Trophoblast cell (in vitro differentiated cells and primary cell): ENCODE measurements at regions not wholly inside any gene's neighbourhood (a gene's known extent, or its start where the extent isn't known, plus 50 kb on each side); places are given as distances from the start of the nearest gene placed in this dataset.

Experiments used
- DNase-seq, 2 donors: peaks; one replicate each; pipeline ENCODE4 v3.0.0-alpha.2; 2016
- H2AFZ ChIP-seq: 2 replicates; pipeline ENCODE4 v1.6.1; 2013; ENCODE audit warnings: low read length, moderate library complexity, mild to moderate bottlenecking; ENCODE audit not compliant: insufficient read depth, poor library complexity
- H2AK5ac ChIP-seq: 2 replicates; pipeline ENCODE4 v1.6.1; 2013; ENCODE audit warnings: mild to moderate bottlenecking, low read length
- H2BK120ac ChIP-seq: 2 replicates; pipeline ENCODE4 v1.6.1; 2013; ENCODE audit warnings: low read length, mild to moderate bottlenecking, moderate library complexity; ENCODE audit not compliant: insufficient read depth, poor library complexity
- H2BK12ac ChIP-seq: 2 replicates; pipeline ENCODE4 v1.6.1; 2013; ENCODE audit warnings: mild to moderate bottlenecking, low read length, moderate library complexity
- H2BK5ac ChIP-seq: 2 replicates; pipeline ENCODE4 v1.6.1; 2013; ENCODE audit warnings: low read length, low read depth, moderate library complexity, mild to moderate bottlenecking; ENCODE audit not compliant: poor library complexity
- H3K14ac ChIP-seq: 2 replicates; pipeline ENCODE4 v1.6.1; 2013; ENCODE audit warnings: mild to moderate bottlenecking, low read length
- H3K18ac ChIP-seq: 2 replicates; pipeline ENCODE4 v1.6.1; 2013; ENCODE audit warnings: mild to moderate bottlenecking, low read length
- H3K23ac ChIP-seq: 2 replicates; pipeline ENCODE4 v1.6.1; 2013; ENCODE audit warnings: low read length
- H3K27ac ChIP-seq: 2 replicates; pipeline ENCODE4 v1.5.1; 2013; ENCODE audit warnings: low read depth, mild to moderate bottlenecking, inconsistent platforms, low read length, moderate library complexity
- H3K27me3 ChIP-seq: 2 replicates; pipeline ENCODE4 v1.6.1; 2013; ENCODE audit warnings: inconsistent platforms, mild to moderate bottlenecking, low read length, moderate library complexity; ENCODE audit not compliant: insufficient read depth
- H3K36me3 ChIP-seq, 2 experiments: 1 replicate in 1 of 2; 2 replicates in 1 of 2; pipeline ENCODE4 v1.6.1; 2013; ENCODE audit warnings: low read length in 2 of 2, mild to moderate bottlenecking in 2 of 2, moderate library complexity in 1 of 2; ENCODE audit not compliant: insufficient read depth in 2 of 2, control insufficient read depth in 1 of 2
- H3K4ac ChIP-seq: 2 replicates; pipeline ENCODE4 v1.6.1; 2013; ENCODE audit warnings: low read depth, mild to moderate bottlenecking, low read length, moderate library complexity
- H3K4me1 ChIP-seq, 2 experiments: 1 replicate in 1 of 2; 2 replicates in 1 of 2; pipeline ENCODE4 v1.6.1; 2013; ENCODE audit warnings: low read length in 2 of 2, mild to moderate bottlenecking in 2 of 2, moderate library complexity in 1 of 2; ENCODE audit not compliant: insufficient read depth in 2 of 2, control insufficient read depth in 1 of 2
- H3K4me2 ChIP-seq: 2 replicates; pipeline ENCODE4 v1.6.1; 2013; ENCODE audit warnings: inconsistent platforms, mild to moderate bottlenecking, low read length, moderate library complexity
- H3K4me3 ChIP-seq: 2 replicates; pipeline ENCODE4 v1.5.1; 2013; ENCODE audit warnings: mild to moderate bottlenecking, low read depth, low read length, inconsistent platforms
- H3K79me1 ChIP-seq: one replicate; pipeline ENCODE4 v1.6.1; 2013; ENCODE audit warnings: low read length
- H3K79me2 ChIP-seq: 2 replicates; pipeline ENCODE4 v1.6.1; 2013; ENCODE audit warnings: low read length, mild to moderate bottlenecking; ENCODE audit not compliant: control insufficient read depth, insufficient read depth, poor library complexity
- H3K9ac ChIP-seq: 2 replicates; pipeline ENCODE4 v1.6.1; 2013; ENCODE audit warnings: mild to moderate bottlenecking, low read length
- H3K9me3 ChIP-seq: 2 replicates; pipeline ENCODE4 v1.6.1; 2013; ENCODE audit warnings: low read depth, mild to moderate bottlenecking, control low read depth, inconsistent platforms, low read length; ENCODE audit not compliant: insufficient read depth
- H4K12ac ChIP-seq: 2 replicates; pipeline ENCODE4 v1.6.1; 2013; ENCODE audit warnings: low read depth, mild to moderate bottlenecking, low read length, moderate library complexity
- H4K8ac ChIP-seq: 2 replicates; pipeline ENCODE4 v1.6.1; 2013; ENCODE audit warnings: low read depth, mild to moderate bottlenecking, low read length, moderate library complexity
- H4K91ac ChIP-seq: one replicate; pipeline ENCODE4 v1.6.1; 2013; ENCODE audit warnings: low read depth, mild to moderate bottlenecking, low read length, moderate library complexity
- WGBS: extraction: QIAGEN DNeasy Blood & Tissue Kit; methylation state at CpG from one replicate; pipeline ENCODE4 v1.1.7; 2013; ENCODE audit warnings: missing lambda C conversion rate; ENCODE audit not compliant: insufficient read length, insufficient coverage; ENCODE audit errors: extremely low coverage; 5-methylcytosine and 5-hydroxymethylcytosine counted together

DNA sequence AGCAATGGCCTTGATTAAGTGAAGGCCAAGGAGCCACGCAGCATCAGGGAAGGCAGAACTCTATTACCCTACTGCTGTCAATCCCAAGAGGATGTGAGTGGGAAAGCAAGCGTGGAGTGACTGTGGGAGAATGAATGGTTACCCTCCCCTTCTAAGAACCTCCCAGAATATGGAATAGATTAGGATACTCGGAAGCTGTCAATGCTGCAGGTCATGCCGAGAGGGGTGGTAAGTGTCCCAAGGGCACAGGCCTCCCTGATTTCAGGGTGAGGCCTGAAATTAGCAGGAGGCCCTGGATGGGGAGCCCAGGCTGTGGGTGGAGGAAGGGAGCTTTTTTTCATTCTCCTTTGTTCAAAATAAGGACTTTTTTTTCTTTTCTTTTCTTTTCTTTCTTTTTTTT is 179.9 kb upstream of the JAG1 start:
- peaks cover 3% of the 10 kb centered on the region in 2 experiments for H3K4me1 ChIP-seq
- no peak for DNase-seq
- no peak overlapping the region for H4K12ac ChIP-seq
- no peak overlapping the region for H2AFZ ChIP-seq
- no peak overlapping the region for H3K4me3 ChIP-seq
- no peak overlapping the region for H3K18ac ChIP-seq
- H3K27ac ChIP-seq: no peak overlapping the region
- H2BK120ac ChIP-seq: no peak overlapping the region
- no peak overlapping the region for H3K9ac ChIP-seq
- no peak overlapping the region for H3K14ac ChIP-seq
- no peaks in the 10 kb centered on the region for H3K27me3 ChIP-seq
- no peak overlapping the region for H4K8ac ChIP-seq
- H2BK12ac ChIP-seq: no peak overlapping the region
- H3K36me3 ChIP-seq: no peaks in the 10 kb centered on the region
- no peak overlapping the region for H2BK5ac ChIP-seq
- no peak overlapping the region for H3K4me2 ChIP-seq
- no peak overlapping the region for H3K4ac ChIP-seq
- H3K79me1 ChIP-seq: no peaks in the 10 kb centered on the region
- no peaks in the 10 kb centered on the region for H3K9me3 ChIP-seq
- WGBS: no CpG with 5 or more reads among the region's 4 CpGs
- no peak overlapping the region for H3K23ac ChIP-seq
- H2AK5ac ChIP-seq: no peak overlapping the region
- no peak overlapping the region for H4K91ac ChIP-seq
- no peaks in the 10 kb centered on the region for H3K79me2 ChIP-seq

DNA sequence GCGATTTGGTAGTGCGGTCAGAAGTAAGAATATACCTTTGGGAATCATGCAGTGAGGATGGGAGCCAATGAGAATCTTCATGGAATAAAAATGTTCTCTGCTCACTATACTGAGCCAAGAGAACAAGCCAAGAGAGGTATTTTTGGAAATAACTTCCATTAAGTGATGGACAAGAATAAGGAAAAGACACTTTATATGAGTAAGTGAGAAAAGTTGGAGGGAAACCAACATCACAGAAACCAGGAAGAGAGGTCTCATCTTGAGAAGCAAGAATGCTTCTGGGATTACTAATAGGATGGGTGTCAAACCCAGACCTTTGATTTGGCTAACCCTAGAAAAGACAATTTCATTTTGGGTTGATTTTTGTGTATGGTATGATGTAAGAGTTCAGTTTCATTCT is 181.2 kb upstream of the JAG1 start:
- WGBS: no CpG with 5 or more reads among the region's 2 CpGs
- H2AFZ ChIP-seq: no peak overlapping the region
- H2BK12ac ChIP-seq: no peak overlapping the region
- H3K4me2 ChIP-seq: no peak overlapping the region
- H2BK120ac ChIP-seq: no peak overlapping the region
- H3K4me3 ChIP-seq: no peak overlapping the region
- no peak overlapping the region for H3K27ac ChIP-seq
- H3K79me1 ChIP-seq: no peaks in the 10 kb centered on the region
- no peak overlapping the region for H3K9ac ChIP-seq
- no peak overlapping the region for H3K4ac ChIP-seq
- no peak overlapping the region for H3K14ac ChIP-seq
- no peak overlapping the region for H2AK5ac ChIP-seq
- H3K36me3 ChIP-seq: no peaks in the 10 kb centered on the region
- H3K27me3 ChIP-seq: no peaks in the 10 kb centered on the region
- no peaks in the 10 kb centered on the region for H3K4me1 ChIP-seq
- no peak overlapping the region for H4K12ac ChIP-seq
- DNase-seq: no peak
- H3K18ac ChIP-seq: no peak overlapping the region
- no peaks in the 10 kb centered on the region for H3K9me3 ChIP-seq
- no peaks in the 10 kb centered on the region for H3K79me2 ChIP-seq
- H2BK5ac ChIP-seq: no peak overlapping the region
- H3K23ac ChIP-seq: no peak overlapping the region
- no peak overlapping the region for H4K91ac ChIP-seq
- H4K8ac ChIP-seq: no peak overlapping the region

DNA sequence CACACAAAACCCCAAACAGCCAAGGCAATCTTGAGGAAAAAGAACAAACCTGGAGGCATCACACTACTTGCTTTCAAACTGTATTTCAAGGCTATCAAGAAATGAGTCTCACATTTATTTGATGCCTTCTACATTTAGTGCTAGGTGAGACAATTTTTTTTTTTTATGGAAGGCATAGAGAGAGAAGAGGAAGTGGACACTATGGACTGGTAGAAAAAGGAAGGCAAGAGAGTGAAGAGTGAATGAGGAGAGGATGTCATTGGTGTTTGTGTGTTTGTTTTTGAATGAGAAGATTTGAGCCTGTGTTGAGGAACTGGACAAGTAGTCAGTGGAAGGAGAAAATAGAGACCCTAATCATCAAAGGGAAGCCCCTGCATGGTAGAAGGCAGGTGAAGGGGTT is 182.0 kb upstream of the JAG1 start:
- H2AFZ ChIP-seq: no peak overlapping the region
- H4K12ac ChIP-seq: no peak overlapping the region
- H3K9ac ChIP-seq: no peak overlapping the region
- H3K9me3 ChIP-seq: no peaks in the 10 kb centered on the region
- H4K8ac ChIP-seq: no peak overlapping the region
- no peak overlapping the region for H2BK12ac ChIP-seq
- H3K4me3 ChIP-seq: no peak overlapping the region
- no peak overlapping the region for H3K14ac ChIP-seq
- no peak overlapping the region for H3K27ac ChIP-seq
- no peaks in the 10 kb centered on the region for H3K27me3 ChIP-seq
- no peak overlapping the region for H3K4me2 ChIP-seq
- no peaks in the 10 kb centered on the region for H3K79me1 ChIP-seq
- H3K36me3 ChIP-seq: no peaks in the 10 kb centered on the region
- no peak overlapping the region for H2AK5ac ChIP-seq
- no peak overlapping the region for H2BK5ac ChIP-seq
- no peak overlapping the region for H3K4ac ChIP-seq
- no peak overlapping the region for H3K23ac ChIP-seq
- DNase-seq: no peak
- no peak overlapping the region for H2BK120ac ChIP-seq
- no peaks in the 10 kb centered on the region for H3K4me1 ChIP-seq
- no peak overlapping the region for H4K91ac ChIP-seq
- H3K79me2 ChIP-seq: no peaks in the 10 kb centered on the region
- H3K18ac ChIP-seq: no peak overlapping the region

DNA sequence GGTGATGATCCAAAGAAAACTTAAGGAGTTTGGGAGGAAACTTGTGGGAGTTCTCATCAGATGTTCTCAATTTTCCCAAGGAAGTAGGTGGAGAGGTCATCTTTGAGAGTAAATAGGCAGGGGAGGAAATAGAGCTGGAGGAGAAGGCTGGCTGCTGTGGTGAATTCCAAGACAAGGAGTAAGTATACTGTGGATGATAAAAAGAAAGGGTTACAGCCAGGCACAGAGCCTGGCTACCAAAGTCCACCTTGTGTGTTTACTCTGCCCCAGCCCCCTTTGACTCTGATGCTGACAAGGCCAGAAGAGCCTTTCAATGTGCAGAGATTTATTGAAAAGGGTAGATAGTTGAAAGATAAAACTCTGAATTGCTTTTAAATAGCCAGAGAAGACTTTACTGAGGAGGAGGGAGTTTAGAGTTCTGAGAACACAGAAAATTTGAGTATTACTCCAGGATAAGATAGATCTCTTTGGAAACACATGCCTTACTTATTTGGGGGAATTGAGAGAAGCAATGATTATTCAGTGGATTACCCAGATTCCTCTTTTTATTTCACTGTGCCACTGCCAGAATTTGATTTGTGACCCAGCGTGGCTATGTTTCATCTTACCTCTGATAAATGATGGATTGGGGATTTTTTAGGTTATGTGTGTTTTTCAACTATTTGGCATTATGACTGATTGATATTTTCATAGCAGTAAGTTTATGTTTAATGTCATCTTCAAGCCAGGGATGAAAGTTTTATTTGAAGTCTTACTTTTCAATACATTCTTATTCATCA is 182.6 kb upstream of the JAG1 start:
- H4K91ac ChIP-seq: no peak overlapping the region
- H4K12ac ChIP-seq: no peak overlapping the region
- no peak overlapping the region for H4K8ac ChIP-seq
- no peaks in the 10 kb centered on the region for H3K4me1 ChIP-seq
- WGBS: no CpG with 5 or more reads among the region's 1 CpG
- no peak overlapping the region for H3K18ac ChIP-seq
- H2AK5ac ChIP-seq: no peak overlapping the region
- H3K9me3 ChIP-seq: no peaks in the 10 kb centered on the region
- H3K36me3 ChIP-seq: no peaks in the 10 kb centered on the region
- no peaks in the 10 kb centered on the region for H3K27me3 ChIP-seq
- no peak overlapping the region for H3K4me2 ChIP-seq
- no peak overlapping the region for H2BK120ac ChIP-seq
- no peaks in the 10 kb centered on the region for H3K79me2 ChIP-seq
- H2BK5ac ChIP-seq: no peak overlapping the region
- H3K27ac ChIP-seq: no peak overlapping the region
- no peak overlapping the region for H3K9ac ChIP-seq
- no peaks in the 10 kb centered on the region for H3K79me1 ChIP-seq
- no peak overlapping the region for H2AFZ ChIP-seq
- no peak overlapping the region for H3K23ac ChIP-seq
- no peak overlapping the region for H3K4ac ChIP-seq
- no peak overlapping the region for H2BK12ac ChIP-seq
- DNase-seq: no peak
- H3K4me3 ChIP-seq: no peak overlapping the region
- H3K14ac ChIP-seq: no peak overlapping the region
